HG03457 (cell line): ENCODE measurements at regions not wholly inside any gene's neighbourhood (a gene's known extent, or its start where the extent isn't known, plus 50 kb on each side); places are given as distances from the start of the nearest gene placed in this dataset.

ENCODE experiments used
- ATAC-seq: cut with Tn5 transposase; IDR thresholded peaks from one replicate; pipeline ENCODE4 v1.9.1; 2021; ENCODE audit warnings: moderate number of reproducible peaks; ENCODE audit not compliant: unreplicated experiment

DNA sequence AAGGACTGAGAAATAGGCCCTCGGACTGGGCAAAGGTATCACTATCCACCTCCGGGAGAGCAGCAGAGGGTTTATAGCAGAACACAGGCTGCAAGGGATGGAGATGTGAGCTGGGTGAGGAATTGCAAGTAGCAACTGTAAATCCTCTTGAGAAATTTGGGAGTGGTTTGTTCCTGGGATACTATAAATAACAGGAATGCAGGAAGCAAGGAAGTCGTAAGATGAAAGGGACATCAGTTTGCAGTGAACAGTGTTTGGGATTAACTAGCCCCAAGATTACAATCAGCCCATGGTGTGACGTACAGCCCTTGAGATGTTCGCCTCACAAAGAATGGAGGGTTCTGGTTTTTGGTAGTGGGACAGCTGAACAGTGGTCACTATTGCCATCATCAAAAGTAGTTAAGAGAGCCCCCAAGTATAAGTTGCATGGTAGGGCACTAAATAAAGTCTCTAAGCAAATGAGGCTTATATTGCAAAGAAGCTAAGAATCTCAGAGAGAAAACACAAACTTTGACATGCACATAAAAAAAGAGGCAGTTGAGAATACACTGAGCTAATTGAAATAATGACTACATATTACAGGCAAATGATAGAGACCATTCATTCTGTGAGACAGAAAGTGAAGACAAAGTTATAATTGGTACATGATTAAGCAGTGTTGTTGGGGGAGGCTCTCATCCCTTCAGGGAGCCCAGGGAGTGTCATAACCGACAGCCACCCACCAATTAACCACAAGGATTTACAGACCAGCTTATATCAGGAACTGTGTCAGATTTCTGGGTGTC lies 362.5 kb upstream of the ACVR2A start:
- no peak for ATAC-seq

DNA sequence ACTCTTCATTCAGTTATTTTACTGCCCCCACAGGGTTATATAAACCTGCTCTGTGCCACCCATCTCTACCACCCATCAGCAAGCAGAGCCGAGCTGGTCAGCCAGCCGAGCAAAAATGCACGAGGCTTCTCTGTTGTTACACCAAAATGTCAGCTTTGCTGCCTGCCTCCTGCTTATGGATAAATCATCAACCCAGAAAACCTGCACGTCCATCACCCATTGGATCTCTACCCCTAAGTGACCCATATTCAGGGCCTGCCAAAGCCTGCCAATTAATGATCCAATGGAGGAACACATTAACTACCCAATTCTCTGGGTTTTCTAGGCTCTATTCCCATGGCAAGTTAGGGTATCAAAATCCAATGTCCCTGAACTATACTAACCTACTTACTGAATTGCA lies 365.5 kb upstream of the ACVR2A start:
- ATAC-seq: no peak

DNA sequence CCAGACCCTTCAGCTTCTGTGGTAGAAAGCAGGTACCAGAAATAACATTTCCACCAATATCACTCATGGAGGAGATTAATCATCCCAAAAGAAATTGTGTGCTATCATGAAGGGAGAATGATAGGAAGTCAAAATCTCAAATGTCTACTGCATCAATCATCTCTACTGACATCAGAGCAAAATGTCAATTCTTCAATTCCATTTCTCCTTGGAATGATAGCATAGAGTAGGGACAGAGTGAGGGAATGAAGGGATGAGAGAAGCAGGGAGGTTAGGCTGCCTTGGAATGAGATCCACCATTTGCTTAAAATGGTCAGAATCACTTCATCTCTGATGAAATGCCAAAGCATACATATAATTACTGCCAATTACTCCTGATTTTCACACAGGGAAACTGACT lies 371.8 kb upstream of the ACVR2A start:
- no peak for ATAC-seq

- ATAC-seq: no peak
Measured at GRCh38 chr2:147471126-147471525, 373.7 kb upstream of the ACVR2A start.

DNA sequence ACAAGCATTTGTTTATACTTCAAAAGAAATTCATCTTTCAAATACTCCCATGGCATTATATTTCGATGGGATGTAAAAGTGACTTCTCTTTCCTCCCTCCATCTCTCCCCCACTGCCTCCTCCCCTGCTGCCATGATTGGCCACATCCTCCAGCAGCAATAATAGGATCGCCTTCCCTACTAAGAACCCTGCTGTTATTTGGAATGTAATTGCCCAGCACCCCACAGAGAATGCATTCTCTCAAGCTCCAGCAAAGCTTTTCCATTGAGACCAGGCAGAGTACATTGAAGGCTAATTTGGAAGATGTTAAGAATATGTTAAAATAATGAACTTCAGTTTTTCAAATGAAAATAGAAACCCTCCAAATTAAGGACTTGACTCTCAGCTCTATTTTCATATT lies 375.4 kb upstream of the ACVR2A start:
- ATAC-seq: no peak

DNA sequence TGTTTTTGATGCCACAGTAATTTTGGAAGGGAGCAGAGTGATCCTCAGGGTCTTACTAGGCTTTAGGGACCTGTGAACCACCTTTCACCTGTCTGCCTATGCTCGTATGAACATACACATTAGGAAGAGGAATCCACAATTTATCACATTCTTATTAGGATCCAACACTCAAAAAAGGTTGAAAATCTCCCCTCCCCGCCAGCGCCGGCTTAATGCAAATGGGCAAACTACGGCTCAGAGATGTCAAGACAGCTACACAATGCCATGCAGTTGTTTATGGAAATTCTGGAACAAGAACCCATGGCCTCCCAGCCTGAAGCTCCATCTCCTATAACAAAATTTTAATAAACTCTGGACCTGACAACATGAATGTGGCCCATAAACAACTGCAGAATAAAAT lies 375.9 kb upstream of the ACVR2A start:
- ATAC-seq: no peak

DNA sequence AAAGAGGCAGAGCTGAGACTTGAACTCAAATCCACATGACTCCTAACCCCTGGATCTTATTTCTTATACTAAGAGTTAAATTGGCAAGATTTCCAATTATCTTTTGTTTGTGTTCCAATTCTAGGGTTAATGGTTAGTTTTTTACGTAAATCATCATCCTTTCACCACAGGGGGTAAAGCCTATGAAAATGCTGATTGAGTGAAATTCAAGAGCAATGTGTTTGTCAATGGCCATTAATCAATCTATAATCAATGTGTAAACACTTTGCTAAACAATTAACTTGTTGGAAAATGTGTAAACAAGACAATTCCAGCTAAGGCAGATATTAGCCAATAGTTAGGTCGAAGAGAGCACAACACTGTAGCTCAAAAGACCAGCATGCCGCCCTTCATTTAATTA lies 376.5 kb upstream of the ACVR2A start:
- no peak for ATAC-seq

DNA sequence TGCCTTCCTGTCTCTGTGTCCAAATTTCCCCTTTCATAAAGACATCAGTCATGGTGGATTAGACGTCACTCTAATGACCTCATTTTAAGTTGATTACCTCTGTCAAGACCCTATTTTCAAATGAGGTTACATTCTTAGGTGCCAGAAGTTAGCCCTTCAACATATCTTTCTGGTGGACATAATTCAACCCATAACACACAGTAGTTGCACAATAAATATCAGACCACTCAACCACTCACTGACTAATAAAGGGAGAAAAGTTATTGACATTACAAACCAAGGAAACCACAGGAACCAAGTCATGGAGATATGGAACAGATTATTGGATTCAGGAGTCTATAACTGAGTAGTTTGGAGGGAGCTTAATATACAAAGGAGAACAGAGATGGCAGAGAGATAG lies 377.4 kb upstream of the ACVR2A start:
- no peak for ATAC-seq

- no peak for ATAC-seq
Measured at GRCh38 chr2:147464737-147465357, 380.0 kb upstream of the ACVR2A start.

DNA sequence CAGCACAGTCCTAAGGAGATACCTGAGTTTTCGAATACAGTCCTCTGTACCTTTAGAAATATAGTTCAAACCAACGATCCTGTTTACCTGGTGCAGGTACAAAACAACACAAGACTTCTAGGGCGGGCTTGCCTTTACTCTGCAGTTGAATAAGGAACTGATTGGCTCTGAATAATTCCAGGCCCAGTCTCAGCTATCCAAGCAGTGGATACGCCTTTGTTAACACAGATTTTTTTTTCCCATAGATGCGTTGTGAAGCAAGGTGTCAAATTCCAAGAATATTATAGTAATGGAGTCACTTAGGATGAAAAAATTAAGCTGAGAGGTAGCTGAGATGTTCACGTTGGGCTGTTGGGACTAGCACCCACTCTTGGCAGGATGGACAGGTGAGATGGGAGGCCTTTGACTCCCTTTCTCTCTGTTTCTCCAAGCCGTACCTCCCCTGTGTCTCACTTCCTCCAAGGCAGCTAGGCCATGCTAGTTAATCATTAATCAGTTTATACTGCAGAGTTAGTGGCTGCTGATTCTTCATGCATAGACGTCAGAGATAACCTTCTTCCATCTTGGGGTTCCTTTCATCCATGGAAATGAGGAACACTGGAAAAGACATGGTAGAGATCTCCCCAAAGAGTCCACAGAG lies 380.8 kb upstream of the ACVR2A start:
- ATAC-seq: peak; percentile 92

- no peak for ATAC-seq
Measured at GRCh38 chr2:147460155-147460554, 384.7 kb upstream of the ACVR2A start.

GRCh38 chr2:147456779-147457178 lies 388.1 kb upstream of the ACVR2A start:
- no peak for ATAC-seq

DNA sequence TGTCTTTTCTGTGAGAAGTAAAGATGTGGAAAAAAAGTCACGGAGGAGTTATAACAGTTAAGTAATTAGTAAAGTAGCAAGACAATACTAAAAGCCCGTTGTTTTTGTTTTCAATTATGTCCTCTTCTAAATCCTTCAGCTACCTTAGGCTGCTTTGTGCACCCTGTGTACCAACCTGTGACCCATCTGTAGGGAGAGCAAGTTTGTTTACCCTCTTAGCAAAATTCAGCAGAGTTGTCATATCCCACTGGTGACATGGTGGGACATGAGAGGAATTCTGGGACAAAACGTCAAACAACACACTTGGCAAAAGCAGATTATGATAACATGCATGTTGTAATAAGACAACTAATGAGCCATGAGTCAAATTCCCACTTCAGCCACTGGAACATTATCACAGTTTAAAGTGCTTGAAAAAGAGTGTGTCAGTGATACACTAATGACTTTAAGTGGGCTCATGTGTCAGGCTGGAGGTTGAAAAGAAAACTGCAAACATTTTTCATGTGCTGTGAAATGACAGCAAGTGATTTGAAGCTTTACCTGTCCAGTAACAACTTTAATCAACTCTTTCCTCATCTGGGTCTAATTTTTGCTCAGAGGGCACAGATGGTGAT lies 392.8 kb upstream of the ACVR2A start:
- ATAC-seq: no peak

- ATAC-seq: no peak
Measured at GRCh38 chr2:147450661-147451510, 393.9 kb upstream of the ACVR2A start.

GRCh38 chr2:147449323-147449991 lies 395.4 kb upstream of the ACVR2A start:
- no peak for ATAC-seq

DNA sequence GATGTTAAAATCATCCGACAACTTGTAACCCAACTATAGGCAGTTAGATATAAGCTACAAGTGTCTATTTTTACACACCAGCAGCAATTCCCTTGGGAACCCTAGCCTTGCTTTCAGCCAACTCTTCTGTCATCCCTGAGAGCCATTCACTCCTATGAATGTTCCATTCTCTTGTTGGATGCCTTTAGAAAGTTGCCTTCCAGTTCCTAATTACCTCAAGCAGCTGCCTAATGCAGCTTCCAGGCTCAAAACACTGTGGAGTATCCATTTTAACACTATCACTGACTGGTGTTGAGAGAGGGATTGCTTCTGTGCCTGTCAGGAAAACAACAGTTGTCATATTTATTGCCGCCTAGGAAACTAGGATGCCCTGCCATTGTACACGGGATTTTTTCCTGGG lies 402.0 kb upstream of the ACVR2A start:
- no peak for ATAC-seq

DNA sequence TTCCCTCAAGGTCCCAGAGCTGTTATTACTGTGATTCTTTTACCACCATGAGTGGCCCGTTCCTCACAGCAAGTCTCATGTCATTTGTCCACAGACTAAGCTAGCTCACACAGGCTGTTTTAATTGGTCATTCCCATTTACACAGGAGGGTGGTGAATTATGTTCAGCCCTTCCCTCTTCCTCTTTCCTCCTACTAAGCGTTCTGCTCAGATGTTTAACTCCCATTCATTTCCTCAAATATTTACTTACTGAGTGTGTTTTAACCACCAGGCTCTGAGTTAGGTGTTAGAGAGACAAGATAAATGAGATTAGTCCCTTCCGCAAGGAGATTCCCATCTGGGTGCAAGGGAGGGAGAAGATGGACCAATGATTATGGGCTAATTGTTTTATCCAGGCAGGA lies 403.6 kb upstream of the ACVR2A start:
- no peak for ATAC-seq

DNA sequence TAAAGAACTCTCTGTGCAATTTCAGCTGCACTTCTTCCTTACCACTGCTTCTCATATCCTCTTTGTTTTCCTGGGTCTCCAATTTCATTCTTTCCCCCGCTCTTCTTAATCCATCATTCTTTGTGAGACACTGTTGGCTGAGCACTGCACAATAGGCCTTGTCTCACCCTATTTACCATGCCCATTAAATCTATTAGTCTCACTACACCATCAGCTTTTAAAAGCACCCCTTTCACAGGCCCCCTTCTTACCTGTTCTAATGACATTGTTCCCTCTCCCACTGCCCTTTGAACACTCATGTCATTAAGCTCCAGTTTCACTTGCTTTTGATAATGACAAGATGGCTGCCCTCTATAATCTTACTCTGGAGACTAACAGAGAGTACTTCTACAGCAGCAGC lies 404.1 kb upstream of the ACVR2A start:
- no peak for ATAC-seq

GRCh38 chr2:147439986-147440385 lies 404.8 kb upstream of the ACVR2A start:
- no peak for ATAC-seq

DNA sequence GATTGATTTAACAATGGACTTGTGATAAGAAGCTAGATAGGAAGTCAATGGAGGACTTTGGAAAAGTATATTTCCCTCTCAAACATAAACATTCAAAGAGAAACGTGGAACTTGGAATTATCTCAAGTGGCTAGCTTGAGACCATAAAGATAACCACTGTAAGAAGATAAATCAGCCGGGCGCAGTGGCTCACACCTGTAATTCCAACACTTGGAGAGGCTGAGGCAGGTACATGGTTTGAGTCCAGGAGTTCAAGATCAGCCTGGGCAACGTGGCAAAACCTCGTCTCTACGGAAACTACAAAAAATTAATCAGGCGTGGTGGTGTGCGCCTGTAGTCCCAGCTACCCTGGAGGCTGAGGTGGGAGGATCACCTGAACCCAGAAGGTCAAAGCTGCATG lies 405.9 kb upstream of the ACVR2A start:
- ATAC-seq: no peak
